GM13976 (cell line): ENCODE measurements at regions not wholly inside any gene's neighbourhood (a gene's known extent, or its start where the extent isn't known, plus 50 kb on each side); places are given as distances from the start of the nearest gene placed in this dataset.

Experiments
- DNase-seq: peaks from one replicate; pipeline ENCODE4 v3.0.0; 2012; ENCODE audit warnings: low spot score
- in situ Hi-C: fragments of 300-500 bp; cut with MboI; formaldehyde crosslinking; loops from one replicate; pipeline ENCODE4 v1.12.0; 2022; ENCODE audit warnings: low sequenced_read_pairs, mixed read lengths, inconsistent platforms; ENCODE audit not compliant: unreplicated experiment
- TF ChIP-seq, protein P1 (sequence below): IDR thresholded peaks from 2 replicates; pipeline ENCODE4 v1.5.1; 2012; ENCODE audit warnings: borderline replicate concordance, mild to moderate bottlenecking; ENCODE audit not compliant: insufficient read depth; ENCODE audit errors: extremely low read depth, missing control alignments, control extremely low read depth

DNA sequence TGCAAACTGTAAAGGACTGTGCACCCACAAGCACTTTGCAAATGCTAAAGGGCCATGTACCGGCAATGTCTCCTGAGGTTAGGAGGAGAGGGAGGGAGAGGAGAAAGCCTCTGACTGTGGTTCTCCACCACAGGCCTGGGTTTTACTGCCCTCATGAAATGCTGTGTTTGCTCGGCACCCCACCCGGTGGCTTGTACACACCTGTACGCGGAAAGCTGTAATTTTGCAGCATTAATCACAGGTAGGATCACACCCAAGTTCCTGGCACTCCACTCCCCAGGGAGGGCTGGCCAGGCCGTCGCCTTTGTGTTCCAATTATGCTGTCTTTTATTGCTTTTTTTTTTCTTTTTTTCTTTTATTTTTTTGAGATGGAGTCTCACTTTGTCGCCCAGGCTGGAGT lies 78.5 kb upstream of the MYL10 start:
- TF ChIP-seq, protein P1, sequence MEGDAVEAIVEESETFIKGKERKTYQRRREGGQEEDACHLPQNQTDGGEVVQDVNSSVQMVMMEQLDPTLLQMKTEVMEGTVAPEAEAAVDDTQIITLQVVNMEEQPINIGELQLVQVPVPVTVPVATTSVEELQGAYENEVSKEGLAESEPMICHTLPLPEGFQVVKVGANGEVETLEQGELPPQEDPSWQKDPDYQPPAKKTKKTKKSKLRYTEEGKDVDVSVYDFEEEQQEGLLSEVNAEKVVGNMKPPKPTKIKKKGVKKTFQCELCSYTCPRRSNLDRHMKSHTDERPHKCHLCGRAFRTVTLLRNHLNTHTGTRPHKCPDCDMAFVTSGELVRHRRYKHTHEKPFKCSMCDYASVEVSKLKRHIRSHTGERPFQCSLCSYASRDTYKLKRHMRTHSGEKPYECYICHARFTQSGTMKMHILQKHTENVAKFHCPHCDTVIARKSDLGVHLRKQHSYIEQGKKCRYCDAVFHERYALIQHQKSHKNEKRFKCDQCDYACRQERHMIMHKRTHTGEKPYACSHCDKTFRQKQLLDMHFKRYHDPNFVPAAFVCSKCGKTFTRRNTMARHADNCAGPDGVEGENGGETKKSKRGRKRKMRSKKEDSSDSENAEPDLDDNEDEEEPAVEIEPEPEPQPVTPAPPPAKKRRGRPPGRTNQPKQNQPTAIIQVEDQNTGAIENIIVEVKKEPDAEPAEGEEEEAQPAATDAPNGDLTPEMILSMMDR = no peak
- in situ Hi-C loops = no loop called here
- no peak for DNase-seq

DNA sequence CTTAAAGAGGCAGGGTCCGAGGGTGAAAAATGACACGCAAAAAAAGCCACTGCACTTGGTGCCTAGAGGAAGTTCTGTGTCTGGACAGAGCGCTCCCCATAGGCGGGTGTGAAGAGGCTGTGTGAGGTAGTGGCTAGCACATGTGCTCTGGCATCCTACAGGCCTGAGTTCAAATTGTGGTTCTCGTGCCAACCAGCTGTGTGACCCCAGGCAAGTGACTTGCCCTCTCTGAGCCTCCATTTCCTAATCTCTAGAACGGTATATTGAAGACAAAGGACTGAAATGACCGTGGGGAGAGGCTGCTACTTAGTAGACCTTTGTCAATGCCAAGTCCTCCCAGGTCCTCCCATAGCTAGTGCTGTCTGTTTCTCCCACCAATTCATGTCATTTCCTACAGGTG lies 79.1 kb upstream of the MYL10 start:
- in situ Hi-C loops = no loop called here

DNA sequence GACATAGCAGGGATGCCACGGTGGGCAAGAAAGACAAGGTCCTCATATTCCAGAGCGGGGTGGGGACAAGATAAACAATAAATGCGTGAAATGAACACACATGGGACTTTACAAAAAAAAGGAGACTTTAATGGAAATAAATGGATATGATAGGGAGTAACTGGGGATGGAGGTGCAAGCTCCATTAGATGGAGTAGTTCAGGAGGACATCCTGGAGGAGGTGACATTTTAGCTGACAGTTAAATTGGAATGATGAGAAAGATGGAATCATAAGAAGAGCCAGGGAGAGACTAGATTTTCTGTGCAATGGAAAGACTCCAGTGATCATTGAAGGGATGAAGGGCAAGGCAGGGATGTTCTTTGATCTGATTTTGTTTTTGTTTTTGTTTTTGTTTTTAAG lies 83.6 kb upstream of the MYL10 start:
- DNase-seq = no peak
- TF ChIP-seq, protein P1 = no peak
- in situ Hi-C loops = no loop called here

More for the DNA sequence above, 79.1 kb upstream of the MYL10 start:
- TF ChIP-seq, protein P1 = no peak
- no peak for DNase-seq

DNA sequence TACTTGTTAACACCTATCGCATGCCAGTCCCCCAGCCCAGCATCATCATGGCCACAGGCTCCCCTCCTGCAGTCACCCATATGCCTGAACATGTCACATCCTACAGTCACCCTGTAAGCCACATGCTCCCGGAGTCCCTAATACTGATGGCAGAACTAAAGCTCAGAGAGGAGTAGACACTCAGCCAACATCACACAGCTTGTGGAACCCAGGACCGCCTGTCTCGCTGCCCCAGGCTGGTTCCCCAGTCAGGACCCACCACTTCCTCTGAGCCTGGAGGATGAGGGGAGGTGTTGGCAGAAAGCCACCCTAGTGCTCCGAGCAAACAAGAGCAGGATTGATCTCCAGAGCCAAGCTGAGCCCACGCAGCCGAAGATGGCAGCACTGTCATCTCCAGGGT lies 85.0 kb upstream of the MYL10 start:
- TF ChIP-seq, protein P1 = no peak
- in situ Hi-C loops = no loop called here
- no peak for DNase-seq

DNA sequence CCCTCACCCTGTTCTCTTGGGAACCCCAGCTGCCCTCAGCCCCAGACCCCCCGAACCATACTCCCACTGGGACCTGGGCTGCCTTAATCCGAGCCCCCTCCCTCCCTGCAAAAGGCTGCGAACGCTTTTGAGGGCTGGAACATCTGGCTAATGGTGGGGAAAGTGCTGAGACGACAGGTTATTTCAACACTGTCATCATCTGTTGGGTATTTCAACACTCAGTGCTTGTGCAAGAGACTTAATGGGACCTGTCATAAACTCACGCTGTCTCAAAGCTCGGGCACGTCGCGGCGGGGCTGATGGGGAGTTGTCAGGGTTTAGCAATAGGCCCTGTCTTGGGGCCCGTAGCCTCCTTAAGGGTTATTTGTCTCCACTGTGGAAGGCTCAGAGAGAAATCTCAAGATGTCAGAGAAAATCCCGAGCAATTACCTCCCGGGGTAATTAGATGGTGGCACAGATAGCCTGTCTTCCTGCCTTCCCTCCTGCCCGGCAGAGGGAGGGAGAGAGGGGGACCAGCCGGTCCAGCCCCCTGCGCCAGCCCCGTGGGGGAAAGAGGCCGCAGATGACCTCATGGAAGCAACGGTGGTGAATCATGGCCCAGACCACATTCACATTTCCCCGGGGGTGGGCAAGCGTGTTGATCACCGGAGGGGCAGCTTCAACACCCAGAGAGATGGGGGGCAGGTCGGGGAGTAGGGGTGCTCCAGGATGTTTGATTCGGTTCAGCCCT lies 88.7 kb upstream of the MYL10 start:
- no peak for DNase-seq

DNA sequence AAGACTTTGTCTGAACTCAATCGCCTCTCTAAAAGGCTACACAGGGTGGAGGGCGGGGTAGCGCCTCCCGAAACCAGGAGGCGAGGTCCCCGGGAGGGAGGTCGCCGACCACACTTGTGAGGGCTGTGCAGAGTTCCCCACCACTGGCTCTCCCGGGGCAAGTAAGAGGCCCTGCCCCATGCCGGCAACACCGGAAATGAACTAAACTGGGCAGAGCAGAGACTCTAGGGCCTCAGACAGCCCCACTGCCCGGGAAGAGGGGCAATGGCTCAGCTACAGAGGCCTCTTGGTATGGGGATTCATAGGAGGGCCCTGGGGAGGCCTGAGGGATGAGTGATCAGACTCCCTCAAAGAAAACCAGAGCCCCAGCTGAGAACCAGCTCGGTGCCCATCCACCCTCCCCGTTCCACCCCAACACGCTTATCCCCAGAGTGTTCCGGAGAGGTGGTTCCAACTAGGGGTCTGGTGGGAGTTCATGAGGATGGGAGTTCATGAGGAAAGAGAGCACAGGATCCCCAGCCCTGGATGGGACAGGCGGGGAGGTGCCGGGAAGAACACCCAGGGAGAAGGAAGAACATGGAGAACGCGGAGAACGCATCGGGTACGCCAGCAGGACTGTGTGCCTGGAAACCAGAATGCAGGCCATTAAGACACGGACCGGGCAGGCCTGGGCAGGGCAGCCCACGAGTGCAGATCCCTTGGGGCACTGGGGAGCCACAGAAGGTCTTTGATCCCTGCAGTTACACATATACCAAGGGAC lies 89.4 kb upstream of the MYL10 start:
- TF ChIP-seq, protein P1 = no peak
- in situ Hi-C loops = no loop called here

More for the DNA sequence above, 88.7 kb upstream of the MYL10 start:
- TF ChIP-seq, protein P1 = no peak
- in situ Hi-C loops = no loop called here

More for the DNA sequence above, 89.4 kb upstream of the MYL10 start:
- DNase-seq = no peak
